GM18505 (cell line): ENCODE measurements at regions not wholly inside any gene's neighbourhood (a gene's known extent, or its start where the extent isn't known, plus 50 kb on each side); places are given as distances from the start of the nearest gene placed in this dataset.
"Not testable (repeated sequence)": the region's sequence is repeated elsewhere in the genome, so short reads cannot be mapped to it uniquely, and the experiment has no call there.

Experiments
- ATAC-seq: cut with Tn5 transposase; IDR thresholded peaks from one replicate; pipeline ENCODE4 v1.9.1; 2021; ENCODE audit not compliant: unreplicated experiment
- POLR2A ChIP-seq: IDR thresholded peaks from 4 replicates; pipeline ENCODE4 v1.6.1; 2011; ENCODE audit warnings: borderline replicate concordance; ENCODE audit not compliant: insufficient read depth, insufficient read length; ENCODE audit errors: extremely low read depth

DNA sequence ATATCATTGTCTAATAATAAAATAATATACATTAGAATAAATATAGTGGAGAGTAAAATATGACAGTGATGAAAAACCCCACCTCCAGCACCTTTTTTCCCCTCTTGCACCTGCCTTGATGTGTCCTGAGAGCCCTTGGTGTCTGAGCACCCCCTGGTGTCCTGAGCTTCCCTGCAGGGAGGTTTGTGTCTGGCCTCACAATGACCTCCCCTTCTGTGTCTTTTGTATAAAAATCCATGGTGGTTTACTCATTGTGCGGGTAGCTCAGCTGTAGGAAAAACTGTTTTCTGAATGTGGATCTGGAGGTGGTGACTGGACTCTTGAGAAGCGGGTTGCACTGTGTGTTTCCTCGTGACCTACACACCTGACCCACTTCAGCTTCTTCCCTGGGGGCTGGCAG, 636.9 kb downstream of the TMEM121 start:
- no peak for ATAC-seq
- no peak for TF ChIP-seq POLR2A

DNA sequence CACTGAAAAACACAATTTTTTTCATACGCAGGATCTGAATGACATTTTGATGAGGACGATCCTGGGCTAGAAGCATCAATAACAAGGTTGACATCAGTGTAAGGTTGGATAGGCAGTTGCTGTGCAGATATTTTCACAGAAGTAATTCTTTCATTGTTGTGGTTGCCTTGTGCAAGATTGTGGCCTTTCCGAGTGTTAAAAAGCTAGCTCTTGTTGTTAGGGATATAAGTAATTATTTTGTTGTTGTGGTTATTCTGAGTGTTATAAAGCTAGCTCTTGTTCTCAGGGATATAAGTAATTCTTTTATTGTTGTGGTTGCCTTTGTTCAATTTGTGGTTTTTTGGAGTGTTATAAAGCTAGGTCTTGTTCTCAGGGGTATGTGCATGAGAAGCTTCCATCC, 637.4 kb downstream of the TMEM121 start:
- ATAC-seq: not testable (repeated sequence)

DNA sequence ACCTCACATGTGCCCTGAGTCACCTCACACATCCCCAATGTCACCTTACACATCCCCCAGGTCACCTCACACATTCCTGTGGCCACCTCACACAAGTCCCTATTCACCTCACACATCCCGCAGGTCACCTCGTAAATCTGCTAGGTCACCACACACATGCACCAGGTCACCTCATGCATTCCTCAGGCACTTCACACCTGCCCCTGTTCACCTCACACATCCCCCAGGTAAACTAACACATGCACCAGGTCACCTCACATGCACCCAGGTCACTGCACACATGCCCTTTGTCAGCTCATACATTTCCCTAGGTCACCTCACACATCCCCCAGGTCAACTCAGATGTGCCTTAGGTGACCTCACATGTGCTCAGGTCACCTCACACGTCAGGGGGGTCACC, 639.8 kb downstream of the TMEM121 start:
- TF ChIP-seq POLR2A: no peak
- ATAC-seq: no peak

DNA sequence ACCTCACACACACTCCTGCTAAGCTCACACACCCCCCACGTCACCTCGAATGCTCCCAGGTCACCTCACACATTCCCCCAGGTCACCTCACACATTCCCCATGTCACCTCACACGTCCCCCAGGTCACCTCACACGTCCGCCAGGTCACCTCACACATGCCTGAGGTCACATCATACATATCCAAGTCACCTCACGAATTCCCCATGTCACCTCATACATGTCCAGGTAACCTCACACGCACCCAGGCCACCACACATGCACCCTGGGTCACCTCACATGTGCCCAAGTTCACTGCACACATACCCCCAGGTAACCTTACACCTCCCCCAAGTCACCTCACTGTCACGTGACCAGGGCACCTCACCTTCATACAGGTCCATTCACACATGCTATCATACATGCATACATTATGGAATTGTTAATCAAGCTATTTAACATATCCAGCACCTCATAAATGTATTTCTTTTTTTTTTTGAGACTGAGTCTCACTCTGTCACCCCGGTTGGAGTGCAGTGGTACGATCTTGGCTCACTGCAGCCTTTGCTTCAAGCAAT, 640.3 kb downstream of the TMEM121 start:
- no peak for TF ChIP-seq POLR2A
- ATAC-seq: no peak

DNA sequence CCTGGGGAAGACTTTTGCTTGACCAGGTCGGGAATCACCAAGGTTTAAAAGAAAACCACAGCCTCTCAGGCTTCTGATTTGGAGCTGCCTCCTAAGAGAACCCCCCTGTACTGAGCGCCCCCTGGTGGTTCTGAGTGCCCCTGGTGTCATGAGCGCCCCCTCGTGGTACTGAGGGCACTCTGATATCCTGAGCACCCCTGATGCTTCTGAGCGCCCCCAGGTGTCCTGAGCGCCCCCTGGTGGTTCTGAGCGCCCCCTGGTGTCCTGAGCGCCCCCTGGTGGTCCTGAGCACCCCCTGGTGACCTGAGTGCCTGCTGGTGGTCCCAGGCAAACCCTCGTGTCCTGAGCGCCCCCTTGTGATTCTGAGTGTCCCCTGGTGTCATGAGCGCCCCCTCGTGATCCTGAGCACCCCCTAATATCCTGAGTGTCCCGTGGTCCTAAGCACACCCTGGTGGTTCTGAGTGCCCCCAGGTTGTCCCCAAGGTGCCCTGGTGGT, 643.8 kb downstream of the TMEM121 start:
- not testable (repeated sequence) for ATAC-seq

DNA sequence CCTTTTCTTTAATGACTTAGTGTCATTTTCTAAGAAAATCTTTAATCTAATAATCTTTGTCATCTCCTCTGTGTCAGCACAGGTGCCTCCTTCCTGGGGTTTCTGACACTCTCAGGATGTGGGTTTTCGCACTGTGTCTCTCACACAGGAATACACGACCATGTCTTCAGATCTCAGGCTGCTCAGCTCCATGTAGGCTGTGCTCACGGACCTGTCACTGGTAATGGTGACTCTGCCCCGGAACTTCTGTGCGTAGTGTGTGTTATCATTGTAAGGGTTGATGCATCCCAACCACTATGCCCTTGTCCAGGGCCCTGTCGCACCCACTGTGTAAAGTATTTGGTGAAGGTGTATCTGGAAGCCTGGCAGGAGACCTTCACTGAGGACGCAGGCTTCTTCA, 647.8 kb downstream of the TMEM121 start:
- no peak for ATAC-seq
- TF ChIP-seq POLR2A: no peak

DNA sequence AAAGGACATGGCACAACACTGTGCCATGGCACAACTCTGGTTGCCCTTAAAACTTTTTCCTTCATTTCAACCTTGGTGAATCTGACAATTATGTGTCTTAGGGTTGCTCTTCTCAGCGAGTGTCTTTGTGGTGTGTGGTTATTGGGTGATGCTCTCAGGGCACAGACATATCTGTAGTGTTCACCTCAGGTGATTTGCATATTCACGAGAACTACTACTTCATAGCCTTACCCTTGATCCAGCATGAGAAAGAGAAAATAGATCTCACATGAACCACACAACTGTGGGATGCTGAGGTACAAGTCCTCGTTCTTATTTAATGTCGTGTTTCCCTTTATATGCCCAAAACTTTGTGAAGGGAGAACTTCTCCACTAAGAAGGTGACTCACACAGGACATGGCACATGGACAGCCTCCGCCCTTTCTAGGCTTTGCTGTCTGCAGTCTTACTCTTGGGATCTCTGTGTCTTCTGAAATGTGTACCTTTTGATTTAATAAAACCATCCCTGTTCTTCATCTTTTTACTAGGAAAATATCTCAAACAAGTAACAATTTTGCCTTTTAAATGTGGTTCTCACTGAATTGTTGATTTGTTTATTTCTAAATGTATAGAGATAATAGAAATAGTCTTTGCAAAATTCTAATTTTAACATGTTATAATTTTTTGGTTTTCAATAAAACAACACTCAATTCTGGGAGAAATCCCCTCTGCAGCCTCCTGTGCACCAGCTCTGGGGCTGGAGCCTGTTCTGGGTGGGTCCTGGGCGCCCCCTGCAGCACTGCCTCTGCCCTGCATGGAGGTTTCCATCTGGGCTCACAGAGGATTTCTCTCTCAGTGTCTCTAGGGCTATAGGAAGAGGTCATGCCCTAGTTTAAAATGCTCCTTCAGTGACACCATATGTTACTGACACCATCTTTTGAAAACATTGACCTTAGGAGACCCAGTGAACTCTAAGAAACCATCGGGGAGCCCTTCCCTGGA, 651.2 kb downstream of the TMEM121 start:
- not testable (repeated sequence) for ATAC-seq

DNA sequence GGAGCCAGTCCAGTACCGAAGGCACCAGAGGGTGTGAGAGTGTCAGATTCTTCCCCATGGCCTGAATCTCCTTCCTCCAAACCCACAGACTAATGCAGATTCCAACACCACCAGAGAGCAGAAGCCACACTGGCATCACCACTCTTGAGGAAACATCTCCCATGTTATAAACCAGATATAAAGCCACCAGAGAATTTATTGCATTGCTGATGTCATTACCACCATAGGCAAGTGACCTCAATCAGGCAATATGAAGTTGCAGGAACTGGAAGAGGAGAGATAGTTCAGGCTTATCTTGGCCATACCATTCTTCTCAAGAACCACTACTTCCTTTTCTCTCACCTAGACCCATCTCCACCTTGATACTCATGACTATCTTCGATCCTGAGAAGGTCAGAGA, 653.4 kb downstream of the TMEM121 start:
- TF ChIP-seq POLR2A: no peak
- no peak for ATAC-seq

DNA sequence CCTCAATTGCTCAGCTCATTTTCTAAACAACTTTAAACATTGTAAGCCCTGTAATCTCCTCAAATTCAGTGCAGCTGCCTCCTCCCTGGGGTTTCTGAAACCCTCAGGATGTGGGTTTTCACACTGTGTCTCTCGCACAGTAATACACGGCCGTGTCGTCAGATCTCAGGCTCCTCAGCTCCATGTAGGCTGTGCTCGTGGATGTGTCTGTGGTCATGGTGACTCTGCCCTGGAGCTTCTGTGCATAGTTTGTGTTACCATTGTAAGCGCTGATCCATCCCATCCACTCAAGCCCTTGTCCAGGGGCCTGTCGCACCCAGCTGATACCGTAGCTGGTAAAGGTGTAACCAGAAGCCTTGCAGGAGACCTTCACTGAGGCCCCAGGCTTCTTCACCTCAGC, 658.4 kb downstream of the TMEM121 start:
- ATAC-seq: not testable (repeated sequence)

DNA sequence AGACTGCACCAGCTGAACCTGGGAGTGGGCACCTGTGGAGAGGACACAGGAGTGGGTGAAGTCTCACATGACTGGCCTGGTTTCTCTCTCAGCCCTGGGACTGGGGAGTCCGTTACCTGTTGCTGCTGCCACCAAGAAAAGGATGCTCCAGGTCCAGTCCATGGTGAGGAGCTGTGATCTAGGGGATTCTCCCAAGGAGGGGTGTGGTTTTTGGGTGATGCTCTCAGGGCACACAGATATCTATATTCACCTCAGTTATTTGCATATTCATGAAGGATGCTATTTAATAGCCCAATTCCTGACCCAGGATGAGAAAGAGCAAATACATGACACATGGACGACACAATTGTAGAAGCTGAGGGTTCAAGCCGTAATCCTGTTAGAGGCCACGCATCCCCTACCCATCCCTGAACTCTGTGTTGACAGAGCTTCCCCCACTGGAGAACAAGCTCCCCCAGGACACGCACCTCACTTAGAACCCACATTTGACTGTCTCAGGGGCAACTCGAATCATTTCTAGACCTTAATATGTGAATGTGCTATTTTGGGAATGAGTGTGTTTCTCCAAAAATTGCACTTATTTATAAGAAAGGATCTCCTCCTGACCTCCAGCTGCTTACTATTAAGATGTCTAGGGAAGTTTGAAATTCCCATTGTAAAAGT, 658.9 kb downstream of the TMEM121 start:
- not testable (repeated sequence) for ATAC-seq

DNA sequence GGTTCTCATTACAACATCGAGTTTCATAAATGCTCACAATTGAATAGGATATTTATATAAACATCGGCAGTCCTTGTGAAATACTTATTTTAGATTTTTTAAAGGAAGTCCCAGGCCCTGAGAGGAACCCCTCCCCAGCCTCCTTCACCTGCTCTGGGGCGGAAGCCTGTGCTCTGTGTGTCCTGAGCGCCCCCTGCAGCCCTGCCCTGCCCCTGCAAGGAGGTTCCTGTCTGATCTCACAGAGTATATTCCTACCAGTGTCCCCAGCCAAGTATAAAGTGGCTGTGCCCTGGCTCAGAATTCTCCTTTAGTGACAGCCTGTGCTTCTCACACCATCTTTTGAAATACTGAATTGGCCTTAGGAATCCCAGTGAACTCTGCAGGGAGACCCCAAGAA, 659.5 kb downstream of the TMEM121 start:
- ATAC-seq: no peak

DNA sequence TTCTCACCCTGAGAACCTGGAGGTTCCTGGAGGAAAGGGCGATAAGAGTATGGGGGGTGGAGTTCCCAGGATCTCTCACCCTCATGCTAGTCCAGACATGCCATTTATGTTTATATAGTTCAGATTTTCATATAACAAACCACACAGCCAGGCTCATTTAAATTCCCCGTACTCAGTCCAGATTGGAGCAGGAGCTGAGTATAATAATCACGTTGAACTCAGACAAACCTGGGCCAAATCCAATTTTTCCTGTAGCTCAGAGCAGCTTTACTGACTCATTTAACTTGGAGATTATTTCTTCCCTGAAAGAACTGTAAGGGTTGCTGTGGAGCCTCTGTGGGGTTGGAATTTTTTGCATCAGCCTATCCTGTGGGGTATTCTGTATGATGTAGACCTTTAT, 660.8 kb downstream of the TMEM121 start:
- no peak for TF ChIP-seq POLR2A
- ATAC-seq: no peak

More for the DNA sequence above, 659.5 kb downstream of the TMEM121 start:
- TF ChIP-seq POLR2A: no peak

DNA sequence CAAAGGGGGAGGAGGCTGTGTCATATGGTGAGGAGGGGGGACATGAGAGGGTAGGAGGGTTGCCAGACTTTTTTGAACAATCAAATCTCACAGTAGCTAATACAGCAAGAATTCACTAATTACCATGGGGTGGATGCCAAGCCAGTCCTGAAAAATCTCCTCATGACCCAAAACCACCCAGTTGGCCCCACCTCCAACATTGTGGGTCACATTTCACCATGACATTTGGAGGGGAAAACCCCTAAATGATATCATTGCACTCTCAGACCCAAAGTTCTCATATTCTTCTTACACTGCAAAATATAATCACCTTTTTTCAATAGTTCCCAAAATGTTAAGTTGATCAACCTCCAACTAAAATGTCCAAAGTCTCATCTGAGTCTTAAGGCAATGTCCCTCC, 666.3 kb downstream of the TMEM121 start:
- ATAC-seq: not testable (repeated sequence)

DNA sequence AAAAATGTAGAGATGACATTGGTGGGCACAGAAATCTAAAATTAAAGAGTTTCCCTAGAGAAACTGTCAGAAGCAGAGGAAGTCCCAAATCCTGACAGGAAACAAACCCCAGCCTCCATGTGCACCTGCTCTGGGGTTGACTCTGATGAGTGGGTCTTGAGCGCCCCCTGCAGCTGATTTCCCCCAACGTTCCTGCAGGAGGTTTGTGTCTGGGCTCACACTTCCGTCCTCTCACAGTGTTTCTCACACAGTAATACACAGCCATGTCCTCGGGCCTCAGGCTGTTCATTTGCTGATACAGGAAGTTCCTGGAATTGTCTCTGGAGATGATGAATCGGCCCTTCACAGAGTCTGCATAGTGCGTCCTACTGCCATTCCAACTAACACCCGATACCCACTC, 670.1 kb downstream of the TMEM121 start:
- not testable (repeated sequence) for ATAC-seq

DNA sequence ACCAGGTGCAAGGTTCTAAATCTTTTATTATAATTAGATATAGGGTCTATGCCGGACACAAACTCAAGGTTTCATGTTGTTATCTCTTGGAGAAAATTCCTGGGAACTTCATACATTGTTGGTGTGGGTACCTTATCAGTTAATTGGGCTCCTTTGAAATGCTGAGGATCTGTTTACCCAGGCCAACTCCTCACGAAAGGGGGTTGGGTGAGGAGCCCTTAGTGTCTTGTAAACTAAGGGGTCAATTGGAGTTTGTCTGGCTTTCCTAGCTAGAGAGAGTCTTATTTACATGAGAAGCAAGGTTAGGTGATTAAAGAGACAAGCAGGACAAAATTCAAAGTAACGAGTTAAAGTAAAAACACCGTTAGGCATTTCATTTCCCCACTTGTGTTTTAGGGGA, 670.9 kb downstream of the TMEM121 start:
- not testable (repeated sequence) for ATAC-seq
